NCI-H524 (cell line): ENCODE measurements at regions not wholly inside any gene's neighbourhood (a gene's known extent, or its start where the extent isn't known, plus 50 kb on each side); places are given as distances from the start of the nearest gene placed in this dataset.

Source experiments
- DNase-seq, 2 experiments: peaks; one replicate each; lab custom pipeline; 2025; lab: John Stamatoyannopoulos, UW

- peak in 1 of 2 experiments; percentile 9 for DNase-seq
These were observed 339.5 kb downstream of the DHX15 start for GRCh38 chr4:24244663-24245490.

GRCh38 chr4:24243641-24244040 is 340.7 kb downstream of the DHX15 start:
- DNase-seq, result no peak

GRCh38 chr4:24241511-24241910 is 342.8 kb downstream of the DHX15 start:
- no peak for DNase-seq

GRCh38 chr4:24240655-24241054 is 343.7 kb downstream of the DHX15 start:
- no peak for DNase-seq

GRCh38 chr4:24237709-24238108 is 346.6 kb downstream of the DHX15 start:
- no peak for DNase-seq

GRCh38 chr4:24236532-24236931 is 346.7 kb upstream of the PPARGC1A start:
- DNase-seq, result no peak

GRCh38 chr4:24236120-24236519 is 346.3 kb upstream of the PPARGC1A start:
- DNase-seq, result no peak

- no peak for DNase-seq
These were observed 345.8 kb upstream of the PPARGC1A start for GRCh38 chr4:24235618-24236017.

GRCh38 chr4:24234288-24234848 is 344.5 kb upstream of the PPARGC1A start:
- DNase-seq, result no peak

- no peak for DNase-seq
These were observed 341.1 kb upstream of the PPARGC1A start for GRCh38 chr4:24230955-24231354.

GRCh38 chr4:24229978-24230377 is 340.1 kb upstream of the PPARGC1A start:
- no peak for DNase-seq

- no peak for DNase-seq
These were observed 338.8 kb upstream of the PPARGC1A start for GRCh38 chr4:24228692-24229091.

GRCh38 chr4:24226667-24227066 is 336.8 kb upstream of the PPARGC1A start:
- DNase-seq, result no peak

GRCh38 chr4:24226023-24226422 is 336.2 kb upstream of the PPARGC1A start:
- DNase-seq, result no peak

GRCh38 chr4:24224446-24224845 is 334.6 kb upstream of the PPARGC1A start:
- DNase-seq, result no peak

- DNase-seq, result no peak
These were observed 329.4 kb upstream of the PPARGC1A start for GRCh38 chr4:24219209-24219608.

GRCh38 chr4:24218566-24218965 is 328.7 kb upstream of the PPARGC1A start:
- no peak for DNase-seq

GRCh38 chr4:24214796-24215195 is 324.9 kb upstream of the PPARGC1A start:
- no peak for DNase-seq

- DNase-seq, result peak in 1 of 2 experiments; percentile 10
These were observed 324.1 kb upstream of the PPARGC1A start for GRCh38 chr4:24213961-24214360.

- no peak for DNase-seq
These were observed 322.8 kb upstream of the PPARGC1A start for GRCh38 chr4:24212642-24213041.

- no peak for DNase-seq
These were observed 322.0 kb upstream of the PPARGC1A start for GRCh38 chr4:24211856-24212255.

- DNase-seq, result no peak
These were observed 320.6 kb upstream of the PPARGC1A start for GRCh38 chr4:24210332-24210902.

- no peak for DNase-seq
These were observed 320.1 kb upstream of the PPARGC1A start for GRCh38 chr4:24209906-24210305.
